HEK293 (cell line): ENCODE measurements at regions not wholly inside any gene's neighbourhood (a gene's known extent, or its start where the extent isn't known, plus 50 kb on each side); places are given as distances from the start of the nearest gene placed in this dataset.

Experiments used
- KLF1 ChIP-seq: fragments of 450-650 bp; formaldehyde crosslinking; IDR thresholded peaks from 2 replicates; pipeline ENCODE4 v1.5.1; 2016; ENCODE audit warnings: missing biosample characterization, missing genetic modification characterization
- KLF10 ChIP-seq: fragments of 450-650 bp; IDR thresholded peaks from 2 replicates; pipeline ENCODE4 v1.5.1; 2018; ENCODE audit warnings: missing biosample characterization, mild to moderate bottlenecking, missing genetic modification characterization
- PRDM1 ChIP-seq: fragments of 450-650 bp; formaldehyde crosslinking; IDR thresholded peaks from 2 replicates; pipeline ENCODE4; 2016; ENCODE audit warnings: missing biosample characterization, missing genetic modification characterization
- SCRT1 ChIP-seq: fragments of 450-650 bp; formaldehyde crosslinking; IDR thresholded peaks from 2 replicates; pipeline ENCODE4 v1.5.1; 2016; ENCODE audit warnings: missing biosample characterization, missing genetic modification characterization, borderline replicate concordance
- ZBTB20 ChIP-seq: fragments of 450-650 bp; formaldehyde crosslinking; IDR thresholded peaks from 2 replicates; pipeline ENCODE4 v1.5.1; 2016; ENCODE audit warnings: missing biosample characterization, missing genetic modification characterization
- ZBTB48 ChIP-seq: fragments of 450-650 bp; formaldehyde crosslinking; IDR thresholded peaks from 2 replicates; pipeline ENCODE4 v1.5.1; 2016; ENCODE audit warnings: missing biosample characterization, missing genetic modification characterization
- ZIC2 ChIP-seq: fragments of 450-650 bp; formaldehyde crosslinking; IDR thresholded peaks from 2 replicates; pipeline ENCODE4 v1.5.1; 2016; ENCODE audit warnings: missing biosample characterization, missing genetic modification characterization
- ZNF133 ChIP-seq: fragments of 450-650 bp; formaldehyde crosslinking; IDR thresholded peaks from 2 replicates; pipeline ENCODE4 v1.5.1; 2016; ENCODE audit warnings: missing biosample characterization, missing genetic modification characterization
- ZNF2 ChIP-seq: fragments of 450-650 bp; formaldehyde crosslinking; IDR thresholded peaks from 2 replicates; pipeline ENCODE4 v1.5.1; 2016; ENCODE audit warnings: missing biosample characterization, missing genetic modification characterization
- ZNF211 ChIP-seq: fragments of 450-650 bp; formaldehyde crosslinking; IDR thresholded peaks from 2 replicates; pipeline ENCODE4 v1.5.1; 2016; ENCODE audit warnings: low read depth, missing biosample characterization, missing genetic modification characterization
- ZNF23 ChIP-seq: fragments of 450-650 bp; formaldehyde crosslinking; IDR thresholded peaks from 2 replicates; pipeline ENCODE4 v1.5.1; 2016; ENCODE audit warnings: missing biosample characterization, missing genetic modification characterization, borderline replicate concordance
- ZNF248 ChIP-seq: fragments of 450-650 bp; formaldehyde crosslinking; IDR thresholded peaks from 2 replicates; pipeline ENCODE4 v1.5.1; 2017; ENCODE audit warnings: missing biosample characterization, missing genetic modification characterization
- ZNF302 ChIP-seq: fragments of 450-650 bp; formaldehyde crosslinking; IDR thresholded peaks from 2 replicates; pipeline ENCODE4 v1.5.1; 2016; ENCODE audit warnings: missing biosample characterization, missing genetic modification characterization, low read depth
- ZNF324 ChIP-seq: fragments of 450-650 bp; formaldehyde crosslinking; IDR thresholded peaks from 2 replicates; pipeline ENCODE4 v1.5.1; 2016; ENCODE audit warnings: missing biosample characterization, missing genetic modification characterization
- ZNF341 ChIP-seq: fragments of 450-650 bp; formaldehyde crosslinking; IDR thresholded peaks from 2 replicates; pipeline ENCODE4; 2016; ENCODE audit warnings: low read depth, missing biosample characterization, missing genetic modification characterization
- ZNF366 ChIP-seq: fragments of 450-650 bp; formaldehyde crosslinking; conservative IDR thresholded peaks from 2 replicates; pipeline ENCODE4 v1.5.1; 2016; ENCODE audit warnings: missing biosample characterization, missing genetic modification characterization
- ZNF501 ChIP-seq: fragments of 450-650 bp; formaldehyde crosslinking; IDR thresholded peaks from 2 replicates; pipeline ENCODE4 v1.5.1; 2016; ENCODE audit warnings: missing biosample characterization, missing genetic modification characterization
- ZNF560 ChIP-seq: fragments of 450-650 bp; formaldehyde crosslinking; IDR thresholded peaks from 2 replicates; pipeline ENCODE4 v1.5.1; 2017; ENCODE audit warnings: missing biosample characterization, missing genetic modification characterization, borderline replicate concordance
- ZNF561 ChIP-seq: fragments of 450-650 bp; IDR thresholded peaks from 2 replicates; pipeline ENCODE4 v1.5.1; 2018; ENCODE audit warnings: missing biosample characterization, missing genetic modification characterization, borderline replicate concordance
- ZNF600 ChIP-seq: fragments of 450-650 bp; formaldehyde crosslinking; IDR thresholded peaks from 2 replicates; pipeline ENCODE4 v1.5.1; 2016; ENCODE audit warnings: missing biosample characterization, missing genetic modification characterization
- ZNF610 ChIP-seq: fragments of 450-650 bp; formaldehyde crosslinking; IDR thresholded peaks from 2 replicates; pipeline ENCODE4 v1.5.1; 2016; ENCODE audit warnings: missing biosample characterization, missing genetic modification characterization, borderline replicate concordance
- ZNF624 ChIP-seq: fragments of 450-650 bp; formaldehyde crosslinking; IDR thresholded peaks from 2 replicates; pipeline ENCODE4 v1.5.1; 2017; ENCODE audit warnings: missing biosample characterization, missing genetic modification characterization
- ZNF654 ChIP-seq: fragments of 450-650 bp; formaldehyde crosslinking; IDR thresholded peaks from 2 replicates; pipeline ENCODE4 v1.5.1; 2016; ENCODE audit warnings: low read depth, missing biosample characterization, missing genetic modification characterization
- ZNF660 ChIP-seq: fragments of 450-650 bp; IDR thresholded peaks from 2 replicates; pipeline ENCODE4 v1.5.1; 2018; ENCODE audit warnings: missing biosample characterization, mild to moderate bottlenecking, missing genetic modification characterization
- ZNF776 ChIP-seq: fragments of 450-650 bp; formaldehyde crosslinking; IDR thresholded peaks from 2 replicates; pipeline ENCODE4 v1.5.0; 2017; ENCODE audit warnings: missing biosample characterization, missing genetic modification characterization, borderline replicate concordance
- ZNF785 ChIP-seq: fragments of 450-650 bp; formaldehyde crosslinking; IDR thresholded peaks from 2 replicates; pipeline ENCODE4 v1.5.1; 2016; ENCODE audit warnings: missing biosample characterization, missing genetic modification characterization
- ZNF837 ChIP-seq: fragments of 450-650 bp; formaldehyde crosslinking; IDR thresholded peaks from 2 replicates; pipeline ENCODE4 v1.5.1; 2016; ENCODE audit warnings: missing biosample characterization, missing genetic modification characterization
- ZSCAN30 ChIP-seq: fragments of 450-650 bp; IDR thresholded peaks from 2 replicates; pipeline ENCODE4 v1.5.1; 2018; ENCODE audit warnings: missing biosample characterization, mild to moderate bottlenecking, missing genetic modification characterization, moderate library complexity
- TF ChIP-seq, protein P1 (sequence below): fragments of 450-650 bp; formaldehyde crosslinking; IDR thresholded peaks from 2 replicates; pipeline ENCODE4 v1.5.1; 2016; ENCODE audit warnings: missing biosample characterization, missing genetic modification characterization
- TF ChIP-seq, protein P2 (sequence below): fragments of 450-650 bp; formaldehyde crosslinking; IDR thresholded peaks from 2 replicates; pipeline ENCODE4 v1.5.1; 2016; ENCODE audit warnings: missing biosample characterization, missing genetic modification characterization
- TF ChIP-seq, protein P3 (sequence below): fragments of 450-650 bp; formaldehyde crosslinking; IDR thresholded peaks from 2 replicates; pipeline ENCODE4 v1.5.1; 2016; ENCODE audit warnings: missing biosample characterization, missing genetic modification characterization
- TF ChIP-seq, protein P4 (sequence below): fragments of 450-650 bp; formaldehyde crosslinking; IDR thresholded peaks from 2 replicates; pipeline ENCODE4; 2016; ENCODE audit warnings: missing biosample characterization, missing genetic modification characterization
- TF ChIP-seq, protein P5 (sequence below): fragments of 450-650 bp; formaldehyde crosslinking; IDR thresholded peaks from 2 replicates; pipeline ENCODE4 v1.5.1; 2016; ENCODE audit warnings: missing biosample characterization, missing genetic modification characterization, borderline replicate concordance

DNA sequence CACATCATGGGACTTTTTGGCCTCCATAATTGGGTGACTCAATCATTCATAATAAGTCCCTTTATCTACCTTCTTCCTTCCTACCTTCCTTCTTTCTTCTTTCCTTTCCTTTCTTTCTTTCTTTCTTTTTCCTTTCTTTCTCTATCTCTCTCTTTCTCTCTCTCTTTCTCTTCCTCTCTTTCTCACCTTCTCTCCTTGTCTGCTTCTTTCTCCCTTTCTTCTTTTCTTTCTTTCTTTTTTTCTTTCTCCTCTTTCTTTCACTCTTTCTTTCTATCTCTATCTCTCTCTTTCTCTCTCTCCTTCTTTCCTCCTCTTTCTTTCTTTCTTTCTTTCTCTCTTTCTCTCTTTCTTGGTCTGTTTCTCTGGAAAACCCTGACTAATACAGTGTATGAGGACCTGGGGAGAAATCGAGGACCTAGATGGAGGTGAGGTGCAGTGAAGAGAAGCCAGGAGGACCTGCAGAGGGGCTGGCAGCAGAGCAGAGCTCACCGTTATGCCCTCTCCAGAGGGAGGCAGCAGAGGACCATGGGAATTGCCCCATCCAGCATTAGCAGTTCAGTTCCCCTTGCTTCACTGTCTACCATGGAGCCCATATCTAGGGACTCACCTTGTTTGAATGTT lies 52.7 kb upstream of the BTRC start (continued):
- no peak for TF ChIP-seq ZNF324 (tag by site-specific recombination)
- no peak for TF ChIP-seq ZIC2 (tag by site-specific recombination)
- TF ChIP-seq ZNF560 (tag by site-specific recombination): no peak
- TF ChIP-seq, protein P1, sequence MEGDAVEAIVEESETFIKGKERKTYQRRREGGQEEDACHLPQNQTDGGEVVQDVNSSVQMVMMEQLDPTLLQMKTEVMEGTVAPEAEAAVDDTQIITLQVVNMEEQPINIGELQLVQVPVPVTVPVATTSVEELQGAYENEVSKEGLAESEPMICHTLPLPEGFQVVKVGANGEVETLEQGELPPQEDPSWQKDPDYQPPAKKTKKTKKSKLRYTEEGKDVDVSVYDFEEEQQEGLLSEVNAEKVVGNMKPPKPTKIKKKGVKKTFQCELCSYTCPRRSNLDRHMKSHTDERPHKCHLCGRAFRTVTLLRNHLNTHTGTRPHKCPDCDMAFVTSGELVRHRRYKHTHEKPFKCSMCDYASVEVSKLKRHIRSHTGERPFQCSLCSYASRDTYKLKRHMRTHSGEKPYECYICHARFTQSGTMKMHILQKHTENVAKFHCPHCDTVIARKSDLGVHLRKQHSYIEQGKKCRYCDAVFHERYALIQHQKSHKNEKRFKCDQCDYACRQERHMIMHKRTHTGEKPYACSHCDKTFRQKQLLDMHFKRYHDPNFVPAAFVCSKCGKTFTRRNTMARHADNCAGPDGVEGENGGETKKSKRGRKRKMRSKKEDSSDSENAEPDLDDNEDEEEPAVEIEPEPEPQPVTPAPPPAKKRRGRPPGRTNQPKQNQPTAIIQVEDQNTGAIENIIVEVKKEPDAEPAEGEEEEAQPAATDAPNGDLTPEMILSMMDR (tag by site-specific recombination): peak; percentile 74
- TF ChIP-seq ZNF624 (tag by site-specific recombination): no peak
- TF ChIP-seq, protein P2, sequence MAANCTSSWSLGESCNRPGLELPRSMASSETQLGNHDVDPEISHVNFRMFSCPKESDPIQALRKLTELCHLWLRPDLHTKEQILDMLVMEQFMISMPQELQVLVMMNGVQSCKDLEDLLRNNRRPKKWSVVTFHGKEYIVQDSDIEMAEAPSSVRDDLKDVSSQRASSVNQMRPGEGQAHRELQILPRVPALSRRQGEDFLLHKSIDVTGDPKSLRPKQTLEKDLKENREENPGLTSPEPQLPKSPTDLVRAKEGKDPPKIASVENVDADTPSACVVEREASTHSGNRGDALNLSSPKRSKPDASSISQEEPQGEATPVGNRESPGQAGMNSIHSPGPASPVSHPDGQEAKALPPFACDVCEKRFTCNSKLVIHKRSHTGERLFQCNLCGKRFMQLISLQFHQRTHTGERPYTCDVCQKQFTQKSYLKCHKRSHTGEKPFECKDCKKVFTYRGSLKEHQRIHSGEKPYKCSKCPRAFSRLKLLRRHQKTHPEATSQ (tag by site-specific recombination): no peak
- TF ChIP-seq ZNF366 (tag by site-specific recombination): peak; percentile 99
- TF ChIP-seq ZNF133 (tag by site-specific recombination): no peak
- TF ChIP-seq ZNF211 (tag by site-specific recombination): no peak
- no peak for TF ChIP-seq ZNF837
- no peak for TF ChIP-seq ZBTB20
- no peak for TF ChIP-seq ZNF785
- no peak for TF ChIP-seq ZNF2
- no peak for TF ChIP-seq KLF10 (tag by site-specific recombination)
- TF ChIP-seq SCRT1: no peak
- TF ChIP-seq ZSCAN30 (tag by site-specific recombination): peak; percentile 61; the same call in 1 of the 2 replicates
- TF ChIP-seq, protein P3, sequence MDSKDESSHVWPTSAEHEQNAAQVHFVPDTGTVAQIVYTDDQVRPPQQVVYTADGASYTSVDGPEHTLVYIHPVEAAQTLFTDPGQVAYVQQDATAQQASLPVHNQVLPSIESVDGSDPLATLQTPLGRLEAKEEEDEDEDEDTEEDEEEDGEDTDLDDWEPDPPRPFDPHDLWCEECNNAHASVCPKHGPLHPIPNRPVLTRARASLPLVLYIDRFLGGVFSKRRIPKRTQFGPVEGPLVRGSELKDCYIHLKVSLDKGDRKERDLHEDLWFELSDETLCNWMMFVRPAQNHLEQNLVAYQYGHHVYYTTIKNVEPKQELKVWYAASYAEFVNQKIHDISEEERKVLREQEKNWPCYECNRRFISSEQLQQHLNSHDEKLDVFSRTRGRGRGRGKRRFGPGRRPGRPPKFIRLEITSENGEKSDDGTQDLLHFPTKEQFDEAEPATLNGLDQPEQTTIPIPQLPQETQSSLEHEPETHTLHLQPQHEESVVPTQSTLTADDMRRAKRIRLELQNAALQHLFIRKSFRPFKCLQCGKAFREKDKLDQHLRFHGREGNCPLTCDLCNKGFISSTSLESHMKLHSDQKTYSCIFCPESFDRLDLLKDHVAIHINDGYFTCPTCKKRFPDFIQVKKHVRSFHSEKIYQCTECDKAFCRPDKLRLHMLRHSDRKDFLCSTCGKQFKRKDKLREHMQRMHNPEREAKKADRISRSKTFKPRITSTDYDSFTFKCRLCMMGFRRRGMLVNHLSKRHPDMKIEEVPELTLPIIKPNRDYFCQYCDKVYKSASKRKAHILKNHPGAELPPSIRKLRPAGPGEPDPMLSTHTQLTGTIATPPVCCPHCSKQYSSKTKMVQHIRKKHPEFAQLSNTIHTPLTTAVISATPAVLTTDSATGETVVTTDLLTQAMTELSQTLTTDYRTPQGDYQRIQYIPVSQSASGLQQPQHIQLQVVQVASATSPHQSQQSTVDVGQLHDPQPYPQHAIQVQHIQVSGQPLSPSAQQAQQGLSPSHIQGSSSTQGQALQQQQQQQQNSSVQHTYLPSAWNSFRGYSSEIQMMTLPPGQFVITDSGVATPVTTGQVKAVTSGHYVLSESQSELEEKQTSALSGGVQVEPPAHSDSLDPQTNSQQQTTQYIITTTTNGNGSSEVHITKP (tag by site-specific recombination): no peak
- TF ChIP-seq ZNF23: no peak
- TF ChIP-seq ZNF776 (tag by site-specific recombination): no peak
- TF ChIP-seq KLF1 (tag by site-specific recombination): no peak
- no peak for TF ChIP-seq ZNF501 (tag by site-specific recombination)
- TF ChIP-seq ZNF302: no peak
- TF ChIP-seq ZBTB48 (tag by site-specific recombination): no peak
- TF ChIP-seq ZNF600 (tag by site-specific recombination): 0 out of 2 replicates have a peak, but pooled peaks have one; percentile 8
- no peak for TF ChIP-seq ZNF248 (tag by site-specific recombination)
- no peak for TF ChIP-seq ZNF660 (tag by site-specific recombination)
- peak; percentile 26; the same call in 1 of the 2 replicates for TF ChIP-seq ZNF561 (tag by site-specific recombination)
- TF ChIP-seq, protein P4, sequence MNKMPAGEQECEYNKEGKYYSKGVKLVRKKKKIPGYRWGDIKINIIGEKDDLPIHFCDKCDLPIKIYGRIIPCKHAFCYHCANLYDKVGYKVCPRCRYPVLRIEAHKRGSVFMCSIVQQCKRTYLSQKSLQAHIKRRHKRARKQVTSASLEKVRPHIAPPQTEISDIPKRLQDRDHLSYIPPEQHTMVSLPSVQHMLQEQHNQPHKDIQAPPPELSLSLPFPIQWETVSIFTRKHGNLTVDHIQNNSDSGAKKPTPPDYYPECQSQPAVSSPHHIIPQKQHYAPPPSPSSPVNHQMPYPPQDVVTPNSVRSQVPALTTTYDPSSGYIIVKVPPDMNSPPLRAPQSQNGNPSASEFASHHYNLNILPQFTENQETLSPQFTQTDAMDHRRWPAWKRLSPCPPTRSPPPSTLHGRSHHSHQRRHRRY (tag by site-specific recombination): no peak
- peak; percentile 97 for TF ChIP-seq PRDM1 (tag by site-specific recombination)
- no peak for TF ChIP-seq ZNF610 (tag by site-specific recombination)
- TF ChIP-seq ZNF654 (tag by site-specific recombination): peak; percentile 96
- TF ChIP-seq, protein P5, sequence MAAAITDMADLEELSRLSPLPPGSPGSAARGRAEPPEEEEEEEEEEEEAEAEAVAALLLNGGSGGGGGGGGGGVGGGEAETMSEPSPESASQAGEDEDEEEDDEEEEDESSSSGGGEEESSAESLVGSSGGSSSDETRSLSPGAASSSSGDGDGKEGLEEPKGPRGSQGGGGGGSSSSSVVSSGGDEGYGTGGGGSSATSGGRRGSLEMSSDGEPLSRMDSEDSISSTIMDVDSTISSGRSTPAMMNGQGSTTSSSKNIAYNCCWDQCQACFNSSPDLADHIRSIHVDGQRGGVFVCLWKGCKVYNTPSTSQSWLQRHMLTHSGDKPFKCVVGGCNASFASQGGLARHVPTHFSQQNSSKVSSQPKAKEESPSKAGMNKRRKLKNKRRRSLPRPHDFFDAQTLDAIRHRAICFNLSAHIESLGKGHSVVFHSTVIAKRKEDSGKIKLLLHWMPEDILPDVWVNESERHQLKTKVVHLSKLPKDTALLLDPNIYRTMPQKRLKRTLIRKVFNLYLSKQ (tag by site-specific recombination): no peak
- TF ChIP-seq ZNF341 (tag by site-specific recombination): no peak
